ENCODE measurements at regions not wholly inside any gene's neighbourhood (a gene's known extent, or its start where the extent isn't known, plus 50 kb on each side); places are given as distances from the start of the nearest gene placed in this dataset.
"Not testable (repeated sequence)": the region's sequence is repeated elsewhere in the genome, so short reads cannot be mapped to it uniquely, and the experiment has no call there.

DNA sequence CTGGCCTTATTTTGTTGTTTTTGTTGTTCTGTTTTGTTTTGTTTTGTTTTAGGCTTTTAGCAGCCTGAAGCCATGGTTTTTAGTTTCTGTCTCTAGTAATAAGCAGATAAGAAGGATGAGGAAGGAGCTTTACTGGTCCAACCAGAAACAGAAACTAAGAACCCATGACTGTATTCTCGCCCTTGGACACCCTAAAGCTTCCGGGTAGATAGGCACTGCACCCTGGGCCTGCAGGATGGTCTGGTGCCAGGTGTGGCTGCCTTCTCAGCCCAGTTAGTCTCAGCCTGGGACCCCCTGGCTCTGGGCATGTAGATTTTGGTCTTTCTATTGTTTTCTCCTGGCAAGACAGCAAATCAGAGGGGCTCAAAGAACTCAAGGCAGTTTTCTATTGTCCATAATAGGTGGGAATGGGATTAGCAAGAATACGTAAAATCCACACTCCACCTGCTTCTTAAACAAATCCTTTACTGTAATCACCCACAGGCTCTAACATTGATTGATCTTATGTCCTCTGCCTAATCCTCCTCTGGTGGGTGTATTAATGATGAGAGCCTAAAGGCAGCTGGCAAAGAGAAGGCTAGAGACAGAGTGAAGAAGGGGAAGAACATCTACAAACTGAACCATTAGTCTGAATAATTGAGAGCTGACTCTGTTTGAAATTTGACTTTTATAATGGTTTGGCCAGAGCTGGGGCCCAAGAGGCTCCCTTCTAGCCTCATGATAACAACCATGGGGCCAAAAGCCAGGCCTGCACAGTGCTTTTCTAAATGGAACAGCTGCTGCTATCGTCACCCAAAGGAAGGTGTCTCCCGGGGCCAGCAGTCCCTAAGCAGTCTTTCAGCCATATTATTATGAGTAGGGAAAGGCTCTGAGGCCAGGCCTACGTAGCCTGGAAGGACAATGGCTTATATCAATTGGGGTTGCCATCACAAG lies 106.8 kb upstream of the ATP1A1 start:
- no peak for DNase-seq

DNA sequence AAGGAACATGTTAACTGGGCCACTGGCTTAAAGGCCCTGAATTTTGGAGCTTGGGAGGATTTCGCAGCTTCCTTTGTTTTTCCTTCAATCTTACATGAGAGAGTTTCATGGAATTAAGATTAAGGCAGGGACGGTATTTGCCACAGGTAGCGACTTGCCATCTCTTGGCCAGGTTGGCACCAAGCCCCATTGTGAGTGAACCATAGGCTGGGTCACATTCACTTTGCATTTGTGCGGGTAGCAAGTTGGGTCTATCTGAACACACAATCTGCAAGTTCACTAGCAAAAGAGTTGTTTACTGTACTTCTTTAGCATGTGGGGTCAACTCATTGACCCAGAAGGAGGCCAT lies 106.2 kb upstream of the ATP1A1 start:
- no peak for DNase-seq

DNA sequence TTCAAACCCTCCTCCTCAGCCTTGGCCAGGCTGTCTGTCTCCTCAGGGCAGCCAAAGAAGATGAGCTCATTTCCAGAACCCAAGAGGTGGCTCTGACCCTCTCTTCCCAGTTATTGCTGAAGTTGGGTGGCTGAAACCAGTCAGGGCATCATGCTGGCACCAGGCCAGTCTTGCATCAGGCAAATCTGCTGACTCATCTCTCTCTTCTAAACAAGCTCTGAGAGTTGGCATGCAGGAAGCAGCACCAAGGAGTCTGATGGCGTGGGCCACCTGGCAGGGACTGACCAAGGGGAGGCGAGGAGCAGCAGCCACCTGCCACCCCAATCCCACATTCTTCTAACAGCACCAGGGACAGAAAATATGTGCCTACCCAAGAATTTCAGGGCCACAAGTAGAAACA lies 104.8 kb upstream of the ATP1A1 start:
- peak; percentile 32 for DNase-seq

DNA sequence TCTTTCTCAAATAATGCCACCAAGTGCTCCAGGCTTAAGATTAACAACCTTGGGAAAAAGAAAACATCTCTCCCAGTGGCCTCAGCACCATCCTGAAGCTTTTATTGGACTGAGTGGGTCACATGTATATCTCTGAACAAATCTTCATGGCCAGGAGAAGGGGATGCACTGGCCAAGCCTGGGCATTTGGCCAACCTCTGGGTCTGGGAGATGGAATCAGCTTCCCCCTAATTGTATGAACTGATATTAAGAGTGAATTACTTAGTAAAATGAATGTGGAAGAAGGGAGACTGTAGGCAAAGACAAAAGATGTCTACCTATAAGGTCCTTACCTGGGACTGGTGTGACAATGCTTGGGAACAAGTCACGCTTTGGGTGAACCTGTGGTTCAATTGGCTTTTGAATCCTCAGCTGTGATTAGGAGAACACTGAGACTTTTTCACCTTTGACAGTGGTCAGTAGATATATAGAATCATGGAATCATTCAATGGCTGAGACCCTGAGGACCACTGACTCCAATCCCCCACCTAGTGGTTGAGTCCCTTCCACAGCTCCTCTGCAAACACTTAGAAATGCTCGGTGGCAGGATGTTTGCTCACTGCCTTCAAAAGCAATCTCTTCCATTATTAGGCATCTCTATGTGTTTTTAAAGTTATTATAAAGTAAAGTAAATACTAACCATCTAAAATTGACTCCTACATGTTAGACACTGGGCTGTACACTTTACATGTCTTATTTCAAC lies 102.6 kb upstream of the ATP1A1 start:
- DNase-seq: no peak

DNA sequence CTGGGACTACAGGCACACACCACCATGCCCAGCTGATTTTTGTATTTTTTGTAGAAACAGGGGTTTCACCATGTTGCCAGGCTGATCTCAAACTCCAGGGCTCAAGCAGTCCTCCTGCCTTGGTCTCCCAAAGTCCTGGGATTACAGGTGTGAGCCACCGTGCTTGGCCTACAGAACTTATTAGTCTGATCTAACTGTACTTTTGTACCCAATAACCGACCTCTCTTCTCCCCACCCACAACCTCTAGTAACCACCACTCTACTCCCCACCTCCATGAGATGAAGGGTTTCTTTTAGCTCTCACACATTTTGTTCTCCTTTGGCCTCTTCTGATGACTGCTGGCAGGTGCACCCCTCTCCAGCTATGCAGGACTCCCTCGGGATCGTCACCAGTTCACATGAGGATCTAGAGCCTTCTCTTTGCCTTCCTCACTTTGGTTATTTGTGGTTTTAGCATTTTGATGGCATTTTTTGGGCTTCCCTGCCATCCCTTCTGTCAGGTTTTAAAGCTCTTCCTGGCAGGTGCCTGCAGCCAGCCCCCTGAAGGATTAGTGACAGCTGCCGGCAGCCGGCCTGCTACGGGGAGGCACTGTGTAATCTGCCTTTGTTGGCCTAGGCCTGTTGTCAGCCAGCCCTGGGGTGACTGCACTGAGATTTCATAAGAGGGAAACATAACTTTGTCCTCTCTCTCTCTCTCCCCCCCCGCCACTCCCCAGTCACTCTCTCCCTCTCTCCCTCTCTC lies 99.8 kb upstream of the ATP1A1 start:
- peak; percentile 66 for DNase-seq

DNA sequence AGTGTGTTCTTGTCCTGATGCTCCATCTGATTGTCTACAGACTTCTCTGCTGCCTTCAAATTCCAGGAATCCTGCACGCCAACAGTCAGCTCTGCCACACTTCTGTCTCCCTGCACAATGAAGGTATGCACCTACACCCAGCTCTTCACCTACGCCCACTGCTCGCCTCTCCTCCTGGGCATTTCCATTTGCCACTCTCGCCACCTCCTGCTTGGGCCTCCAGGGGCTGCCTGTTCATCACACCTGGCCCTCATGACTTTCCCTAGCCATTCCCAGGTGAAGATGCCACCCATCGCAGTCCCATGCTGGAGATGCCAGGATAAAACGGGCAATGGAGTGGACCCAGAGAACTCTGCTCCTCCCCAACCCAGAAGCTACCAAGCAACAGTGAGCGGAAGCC lies 96.5 kb upstream of the ATP1A1 start:
- DNase-seq: no peak

DNA sequence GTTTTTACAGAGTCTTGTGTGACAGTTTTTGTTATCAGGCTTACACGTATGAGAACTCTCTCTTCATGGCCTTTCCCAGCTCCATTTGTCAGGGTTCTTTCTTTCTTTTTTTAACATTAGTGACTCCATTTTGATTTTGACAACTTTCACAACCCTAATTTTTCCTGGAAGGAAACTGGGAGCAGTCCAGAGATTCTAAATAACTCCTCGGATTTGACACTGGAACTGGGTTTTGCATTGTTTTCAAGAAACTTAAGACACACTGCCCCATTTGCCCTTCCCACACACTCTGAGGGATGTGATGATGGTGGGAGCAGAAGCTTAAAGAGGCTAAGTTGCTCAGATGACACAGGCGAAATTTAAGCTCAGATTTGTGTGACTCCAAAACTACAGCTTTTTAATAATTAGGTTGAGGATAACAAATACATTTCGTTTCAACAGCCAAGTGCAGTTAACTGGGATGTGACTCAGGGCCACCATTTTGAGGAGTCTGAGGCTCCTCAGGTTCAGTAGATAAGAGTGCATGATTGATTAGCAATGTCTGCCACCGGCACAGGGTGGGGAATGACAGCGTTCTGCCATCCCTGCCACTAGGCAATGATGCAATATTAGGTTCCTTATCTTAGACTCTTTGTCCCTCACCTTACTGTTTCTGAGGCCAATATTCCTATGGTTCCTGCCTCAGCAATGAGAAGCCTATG lies 95.1 kb upstream of the ATP1A1 start:
- DNase-seq: no peak

DNA sequence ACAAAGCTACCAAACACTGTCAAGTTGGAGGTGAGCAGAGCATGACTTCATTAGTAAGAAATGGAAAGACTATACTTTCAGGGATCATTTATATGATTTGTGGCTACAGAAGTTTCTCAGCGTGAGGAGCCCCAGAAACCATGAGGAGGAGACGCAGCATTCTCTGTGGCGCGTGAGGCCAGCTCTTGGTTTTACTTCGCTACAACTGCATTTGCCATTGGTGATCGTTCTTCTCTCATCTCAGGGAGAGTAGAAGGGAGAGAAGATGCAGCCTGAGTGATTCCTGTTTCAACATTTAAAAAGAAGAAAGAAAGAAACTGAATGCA lies 94.5 kb upstream of the ATP1A1 start:
- DNase-seq: no peak

DNA sequence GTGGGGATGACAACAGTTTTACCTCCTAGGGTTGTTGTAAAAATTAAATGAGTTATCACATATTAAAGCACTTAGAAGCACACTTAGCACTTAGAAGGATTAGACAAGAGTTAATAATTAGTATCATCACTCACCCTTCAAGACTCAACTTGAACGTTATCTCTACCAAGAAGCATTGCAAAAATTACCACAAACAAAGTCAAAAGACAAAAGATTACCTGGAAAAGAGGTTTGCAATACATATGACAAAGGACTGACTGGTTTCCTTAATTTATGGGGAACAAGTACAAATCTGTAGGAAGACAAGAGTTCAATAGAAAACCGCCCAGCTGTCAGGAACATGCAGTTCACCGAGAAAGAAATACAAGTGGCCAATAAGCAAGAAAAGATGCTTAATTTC lies 93.3 kb upstream of the ATP1A1 start:
- DNase-seq: no peak

DNA sequence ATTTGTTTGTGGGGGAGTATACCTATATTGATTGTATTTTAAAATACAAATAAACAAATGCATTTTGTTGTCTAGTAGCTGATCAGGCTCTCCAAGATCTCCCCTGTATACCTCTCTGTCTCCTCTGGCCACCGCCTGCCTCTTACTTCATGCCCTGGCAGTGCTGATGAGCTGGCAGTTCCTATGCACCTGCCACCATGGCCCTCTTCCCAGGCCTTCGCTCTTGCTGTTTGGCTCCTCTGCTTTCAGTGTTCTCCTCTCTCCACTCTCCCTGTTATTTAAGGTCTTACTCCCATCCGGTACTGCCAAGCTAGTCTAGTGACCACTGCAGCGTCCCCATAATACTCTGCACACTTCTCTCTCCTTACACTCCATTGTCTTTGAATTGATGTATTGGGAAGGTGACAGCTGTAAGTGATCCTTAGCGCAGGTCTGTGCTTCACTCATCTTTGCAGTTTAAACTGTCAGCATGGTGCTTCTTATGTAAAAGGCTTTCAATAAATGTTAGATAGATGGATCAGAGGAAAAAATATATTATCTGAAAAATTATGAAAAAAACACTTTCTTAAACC lies 88.1 kb upstream of the ATP1A1 start:
- DNase-seq: no peak

DNA sequence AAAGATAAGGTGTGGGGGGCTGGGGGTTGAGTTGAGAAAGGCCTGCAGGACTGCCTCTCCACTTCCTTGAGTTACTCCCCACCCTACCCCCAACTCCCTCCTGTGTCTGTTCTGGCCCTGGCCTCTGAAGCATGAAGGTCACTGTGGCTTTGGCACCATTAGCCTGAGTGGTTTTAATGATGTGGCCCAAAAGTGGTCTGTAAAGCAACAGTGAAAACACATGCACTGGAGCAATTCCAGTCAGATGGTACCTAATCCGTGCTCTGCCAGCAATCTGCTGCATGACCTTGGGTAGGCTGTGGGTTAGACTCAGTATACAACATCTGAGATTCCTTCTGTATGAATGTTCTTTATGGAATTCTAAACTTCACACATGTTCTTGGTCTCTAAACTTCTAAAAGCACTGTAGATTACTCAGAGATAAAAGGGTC lies 86.5 kb upstream of the ATP1A1 start:
- DNase-seq: no peak

DNA sequence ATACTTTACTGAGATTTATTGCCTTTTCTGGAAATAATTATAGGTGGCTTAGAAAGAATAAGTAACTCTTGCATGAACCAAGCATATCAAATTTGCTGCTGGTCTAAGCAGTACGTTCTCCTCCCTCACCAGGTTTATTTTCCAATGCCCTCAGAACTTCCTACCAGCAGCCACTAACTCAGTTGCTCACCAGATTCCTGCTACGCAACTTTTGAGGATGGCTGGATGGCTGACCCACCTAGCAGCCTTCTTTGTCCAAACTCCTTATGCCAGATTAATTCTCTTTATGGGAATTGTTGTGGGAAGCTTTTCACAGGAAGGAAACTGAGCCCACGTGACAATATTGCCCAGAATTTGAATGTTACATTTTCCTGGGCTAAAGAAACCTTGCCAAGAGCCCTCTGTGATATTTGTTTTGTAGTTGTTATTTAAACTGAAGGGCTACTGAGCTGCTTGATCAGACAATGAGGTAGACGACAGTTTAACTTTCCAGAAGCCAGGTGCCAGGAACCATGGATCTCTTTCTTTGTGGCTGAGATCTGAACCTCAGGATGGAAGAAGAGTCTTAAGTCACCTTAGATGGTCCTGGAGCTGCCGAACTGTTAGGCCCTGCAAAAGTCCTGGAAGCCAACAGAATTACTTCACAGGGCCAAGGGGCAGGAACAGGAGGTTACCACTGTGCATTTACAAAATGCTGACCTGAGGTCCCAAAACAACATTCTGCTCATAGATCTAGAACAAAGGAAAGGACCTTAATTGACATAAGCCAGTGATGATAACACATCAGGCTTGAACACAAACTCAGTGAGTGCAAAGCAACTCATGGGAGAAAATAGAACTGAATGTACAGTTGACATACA lies 85.5 kb upstream of the ATP1A1 start:
- DNase-seq: no peak

DNA sequence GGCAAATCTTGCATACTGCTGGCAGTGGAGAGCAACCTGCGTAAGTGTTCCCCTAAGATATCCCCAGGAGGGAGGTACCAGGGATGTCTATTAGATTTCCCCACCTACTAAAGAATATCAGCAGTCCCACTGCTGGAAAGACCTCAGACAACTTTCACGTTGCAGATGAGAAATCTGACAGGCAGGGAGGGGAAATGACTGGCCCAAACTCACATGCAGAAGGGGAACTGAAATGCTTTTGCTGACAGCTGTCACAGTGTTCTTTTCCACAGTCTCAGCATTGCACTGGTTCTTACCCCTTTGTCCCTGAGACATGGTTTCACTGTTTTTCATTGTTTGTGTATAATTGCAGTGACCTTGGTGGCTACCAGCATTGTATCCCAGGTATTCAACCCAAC lies 84.8 kb upstream of the ATP1A1 start:
- DNase-seq: no peak

DNA sequence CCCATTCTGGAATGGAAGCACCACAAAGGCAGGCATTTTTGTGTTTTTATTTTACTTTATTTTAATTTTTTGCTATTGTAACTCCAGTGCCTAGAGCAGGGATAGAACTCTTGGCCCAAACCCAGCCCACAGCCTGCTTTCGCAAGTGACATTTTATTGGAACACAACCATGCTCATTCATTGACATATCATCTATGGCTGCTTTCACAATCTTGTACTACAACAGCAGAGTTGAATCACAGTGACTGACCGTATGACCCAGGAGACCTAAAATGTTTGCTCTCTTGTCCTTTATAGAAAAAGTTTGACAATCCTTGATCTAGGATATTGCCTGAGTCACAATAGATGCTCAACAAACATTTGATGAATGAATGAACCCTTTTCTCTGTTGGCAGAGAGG lies 83.9 kb upstream of the ATP1A1 start:
- DNase-seq: no peak

DNA sequence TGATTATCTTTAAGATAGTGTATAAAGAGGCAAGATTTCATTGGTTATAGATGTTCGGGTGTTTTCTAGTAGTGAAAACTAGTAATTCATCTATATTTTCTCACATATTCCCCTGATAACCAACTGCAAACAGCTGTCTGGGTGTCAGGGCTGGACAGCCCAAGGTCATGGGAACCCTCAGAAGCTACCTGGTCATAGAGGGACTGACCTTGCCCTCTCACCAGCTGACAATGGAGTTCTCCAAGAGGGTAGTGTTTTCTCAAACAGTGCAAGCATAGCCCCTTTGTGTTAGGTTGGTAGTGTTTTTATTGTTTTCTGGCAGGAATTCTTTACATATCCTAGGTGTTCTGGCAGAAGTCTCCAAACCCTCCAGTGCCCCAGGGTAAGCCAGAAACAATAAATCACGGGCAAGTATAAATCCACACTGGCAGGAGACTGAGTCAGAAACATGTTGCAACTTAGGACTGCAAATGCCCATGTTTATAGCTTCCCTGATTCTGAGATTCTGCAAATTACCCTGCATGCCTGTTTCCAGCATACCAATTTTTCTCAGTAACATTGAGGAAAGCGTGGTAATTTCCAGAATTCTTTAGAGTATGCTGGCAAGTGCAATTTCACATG lies 82.8 kb upstream of the ATP1A1 start:
- DNase-seq: no peak

DNA sequence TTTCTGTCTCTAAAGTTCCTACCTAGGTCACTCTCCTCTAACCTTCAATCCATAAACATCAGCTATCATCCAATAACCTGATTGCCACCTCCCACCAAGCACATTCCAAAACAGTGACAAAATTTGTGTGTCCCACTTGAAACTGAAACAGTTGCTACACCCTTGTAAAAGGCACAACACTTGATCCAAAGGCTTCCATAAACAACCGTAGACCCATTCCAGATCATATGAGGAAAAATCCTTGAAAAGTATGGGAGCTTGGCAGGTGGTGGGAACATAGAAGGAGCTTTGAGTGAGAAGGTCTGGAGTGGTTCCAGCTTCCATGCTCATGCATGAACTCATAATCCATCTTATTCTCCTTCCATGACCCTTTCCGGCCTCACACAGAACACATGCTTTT lies 82.0 kb upstream of the ATP1A1 start:
- DNase-seq: no peak

DNA sequence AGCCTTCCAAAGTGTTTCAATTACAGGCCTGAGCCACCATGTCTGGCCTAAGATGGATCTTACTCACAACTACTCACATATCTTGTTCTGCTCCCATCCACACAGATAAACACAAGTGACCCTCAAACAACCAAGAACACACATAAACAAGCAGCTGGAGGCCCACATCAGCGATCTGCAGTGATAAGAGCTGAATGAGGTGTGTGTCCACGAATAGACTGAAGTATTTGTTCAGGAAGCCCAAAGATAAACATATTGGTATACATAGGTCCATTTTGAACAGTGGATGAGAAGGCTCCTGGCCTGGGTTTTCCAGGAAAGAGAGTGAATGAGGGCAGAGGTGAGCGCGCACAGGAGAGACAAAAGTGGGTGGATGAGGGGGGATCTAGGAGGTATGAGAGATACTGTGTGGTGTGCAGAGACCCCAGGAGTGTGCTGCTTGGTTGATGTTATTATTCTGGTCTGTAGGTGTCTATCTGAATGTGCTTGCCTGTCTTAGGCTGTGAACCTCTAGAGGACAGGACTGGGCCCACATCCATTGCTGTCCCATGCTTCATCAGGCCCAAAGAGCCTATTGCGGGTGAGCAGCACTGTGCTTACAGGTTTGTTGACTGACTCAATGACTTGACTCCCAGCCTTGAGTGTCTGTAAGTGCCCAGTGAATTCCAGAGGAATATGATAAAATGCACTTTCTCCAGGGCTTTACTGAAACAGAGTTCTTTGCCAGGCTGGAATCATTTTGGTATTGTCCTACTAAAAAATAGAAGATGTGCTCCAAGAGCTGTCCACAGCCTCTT lies 79.9 kb upstream of the ATP1A1 start:
- DNase-seq: no peak

DNA sequence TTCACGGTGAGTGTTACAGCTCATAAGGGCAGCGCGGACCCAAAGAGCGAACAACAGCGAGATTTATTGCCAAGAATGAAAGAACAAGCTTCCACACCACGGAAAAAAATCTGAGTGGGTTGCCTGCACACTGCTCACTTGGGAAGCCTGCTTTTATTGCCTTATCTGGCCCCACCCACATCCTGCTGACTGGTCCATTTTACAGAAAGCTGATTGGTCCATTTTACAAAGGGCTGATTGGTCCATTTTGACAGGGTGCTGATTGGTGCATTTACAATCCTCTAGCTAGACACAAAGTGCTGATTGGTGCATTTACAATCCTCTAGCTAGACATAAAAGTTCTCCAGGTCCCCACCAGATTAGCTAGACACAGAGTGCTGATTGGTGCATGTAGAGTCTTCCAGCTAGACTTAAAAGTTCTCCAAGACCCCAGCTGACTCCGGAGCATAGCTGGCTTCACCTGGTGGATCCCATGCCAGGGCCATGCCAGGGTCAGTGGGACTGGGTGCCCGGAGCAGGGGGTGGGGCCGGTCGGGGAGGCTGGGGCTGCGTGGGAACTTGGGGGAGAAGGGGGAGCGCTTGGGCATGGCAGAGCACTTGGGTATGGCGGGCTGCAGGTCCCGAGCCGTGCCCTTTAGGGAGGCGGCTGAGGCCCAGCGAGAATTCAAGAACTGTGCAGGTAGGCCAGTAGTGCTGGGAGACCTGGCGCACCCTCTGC lies 75.4 kb upstream of the ATP1A1 start:
- DNase-seq: no peak

DNA sequence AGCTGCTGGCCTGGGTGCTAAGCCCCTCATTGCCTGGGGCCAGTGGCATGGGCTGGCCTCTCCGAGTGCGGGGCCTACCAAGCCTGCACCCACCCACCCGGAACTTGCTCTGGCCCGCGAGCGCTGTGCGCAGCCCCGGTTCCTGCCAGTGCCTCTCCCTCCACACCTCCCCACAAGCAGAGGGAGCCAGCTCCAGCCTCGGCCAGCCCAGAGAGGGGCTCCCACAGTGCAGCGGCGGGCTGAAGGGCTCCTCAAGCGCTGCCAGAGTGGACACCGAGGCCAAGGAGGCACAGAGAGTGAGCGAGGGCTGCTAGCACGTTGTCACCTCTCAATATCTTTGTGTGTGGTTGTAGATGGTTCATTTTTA lies 74.8 kb upstream of the ATP1A1 start:
- not testable (repeated sequence) for DNase-seq

DNA sequence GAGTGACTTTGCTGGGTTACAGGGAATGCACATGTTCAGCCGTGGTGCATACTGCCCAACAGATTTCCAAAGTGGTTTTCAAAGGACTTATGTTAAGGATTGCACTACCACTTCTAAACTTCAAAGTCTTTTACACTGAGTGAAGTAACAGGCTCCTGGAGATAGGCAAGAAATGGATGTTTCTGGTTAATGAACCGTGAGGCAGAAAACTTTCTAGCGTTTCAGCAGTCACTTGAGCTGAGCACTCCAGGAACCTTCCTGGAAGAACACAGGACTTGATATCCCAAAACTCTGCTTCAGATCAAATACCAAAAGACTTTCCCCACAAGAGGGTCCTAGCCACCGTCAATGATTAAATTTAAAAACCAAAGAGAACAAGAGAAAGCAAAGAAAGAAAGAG lies 74.3 kb upstream of the ATP1A1 start:
- no peak for DNase-seq
